DMS 273 (cell line): ENCODE measurements at regions not wholly inside any gene's neighbourhood (a gene's known extent, or its start where the extent isn't known, plus 50 kb on each side); places are given as distances from the start of the nearest gene placed in this dataset.

Source experiments
- DNase-seq: peaks from one replicate; lab custom pipeline; 2025; ENCODE audit not compliant: unreplicated experiment; lab: John Stamatoyannopoulos, UW

- DNase-seq = no peak
Observed at GRCh38 chr2:74036010-74036409, 51.3 kb downstream of the TET3 start.

DNA sequence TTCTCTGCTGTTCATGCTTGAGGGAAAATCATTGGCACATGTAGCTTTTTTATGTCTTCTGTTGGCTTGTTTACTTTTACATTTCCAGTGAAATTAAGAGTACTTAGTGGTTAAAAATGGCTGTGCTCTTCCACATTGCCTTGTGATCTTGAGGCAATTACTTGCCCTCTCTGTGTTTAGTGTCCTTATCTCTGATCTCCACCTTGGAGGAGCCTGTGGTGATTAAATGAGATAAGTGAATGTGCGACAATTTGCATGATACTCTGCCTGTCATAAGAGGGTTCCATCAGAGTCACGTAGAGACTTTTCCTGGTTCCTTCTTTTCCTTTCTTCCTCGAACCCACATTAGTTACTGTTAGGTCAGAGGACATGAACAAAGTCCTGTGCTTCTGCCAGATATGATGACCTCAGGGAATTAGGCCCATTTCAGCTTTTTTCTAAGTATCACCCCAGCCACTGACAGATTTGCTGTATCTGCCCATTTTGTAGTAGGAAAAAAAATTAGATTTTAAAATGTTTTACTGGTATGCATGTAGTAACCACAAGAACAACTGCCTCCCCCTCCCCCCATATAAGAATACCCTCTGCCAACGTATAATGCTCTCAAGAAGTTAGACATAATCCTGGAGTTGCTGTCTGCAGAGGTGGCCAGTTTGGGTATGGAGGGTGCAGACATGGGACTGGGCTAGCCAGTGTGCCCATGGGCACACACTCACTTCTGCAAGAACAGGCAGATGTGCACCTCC, 51.9 kb downstream of the TET3 start:
- DNase-seq = no peak

GRCh38 chr2:74037379-74037860, 52.7 kb downstream of the TET3 start:
- DNase-seq = no peak

DNA sequence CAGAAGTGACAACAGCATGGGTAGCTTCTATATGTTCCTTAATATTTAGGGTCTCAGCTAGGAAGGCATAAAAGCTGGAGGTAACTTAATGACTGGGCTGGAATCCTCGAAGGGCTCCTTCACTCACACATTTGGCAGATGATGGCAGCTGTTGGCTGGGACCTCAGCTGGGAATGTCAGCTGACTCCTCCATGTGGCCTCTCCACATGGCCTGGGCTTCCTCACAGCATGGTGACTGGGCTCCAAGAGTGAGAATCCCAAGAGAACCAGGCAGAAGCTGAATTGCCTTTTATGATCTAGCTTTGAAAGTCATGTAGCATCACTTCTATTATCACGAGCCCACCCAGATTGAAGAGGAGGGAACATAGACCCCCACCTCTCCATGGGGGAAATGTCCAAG, 54.9 kb downstream of the TET3 start:
- peak; percentile 69 for DNase-seq

DNA sequence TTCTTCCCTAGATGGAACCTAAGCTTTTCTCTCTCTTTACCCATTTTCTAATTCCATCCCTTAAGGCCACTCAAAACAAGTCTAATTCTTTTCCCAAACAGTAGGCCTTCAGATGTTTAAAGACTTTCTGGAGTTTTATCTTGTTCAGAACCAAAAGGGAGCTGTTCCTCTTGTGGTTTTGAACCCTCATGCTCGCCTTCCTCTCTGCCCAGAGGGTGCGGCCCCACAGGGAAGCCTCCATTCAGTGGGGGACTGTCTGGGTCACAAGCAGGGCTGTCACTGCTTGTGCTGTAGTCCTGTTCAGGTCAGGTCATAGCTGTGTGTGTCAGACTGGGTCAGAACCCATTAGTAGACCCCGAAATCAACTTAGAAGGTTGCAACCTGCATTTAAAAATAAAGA, 56.5 kb downstream of the TET3 start:
- DNase-seq = no peak

DNA sequence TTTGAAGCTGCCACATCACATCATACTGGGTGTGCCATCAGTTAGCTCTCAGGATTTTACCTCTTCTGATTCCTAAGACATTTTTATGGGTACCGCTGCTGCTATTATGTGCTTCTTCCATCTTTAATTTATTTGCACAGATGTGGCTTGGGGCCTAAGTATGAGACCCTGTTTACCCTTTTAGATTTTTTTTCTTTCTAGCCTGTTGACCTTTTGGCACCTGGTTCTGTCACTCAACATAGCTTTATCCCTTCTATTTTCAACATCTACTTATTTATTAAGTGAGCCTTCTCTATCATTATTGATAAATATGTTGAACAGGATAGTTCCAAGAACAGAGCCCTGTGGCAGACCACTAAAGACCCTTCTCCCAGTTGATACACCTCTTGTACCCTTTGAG, 57.0 kb downstream of the TET3 start:
- no peak for DNase-seq

DNA sequence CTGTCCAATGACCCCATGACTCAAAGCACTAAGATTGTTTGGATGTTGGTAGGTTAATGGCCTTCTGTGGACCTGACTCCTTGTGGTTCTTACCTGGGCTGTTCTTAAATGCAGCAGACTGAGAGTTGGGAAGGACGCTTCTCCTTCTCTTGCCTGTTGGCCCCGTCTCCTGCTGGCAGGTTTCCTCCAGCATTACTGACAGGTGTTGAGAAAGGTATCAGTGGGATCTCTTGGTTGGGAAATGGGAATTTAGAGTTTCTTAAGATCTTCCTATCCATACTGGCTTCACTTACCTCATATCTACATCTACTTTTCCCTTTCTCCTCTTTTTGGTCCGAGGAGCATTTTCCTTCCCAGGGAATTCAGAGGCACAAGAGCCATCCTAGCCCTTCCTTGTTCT, 57.9 kb downstream of the TET3 start:
- DNase-seq = no peak

- DNase-seq = no peak
Observed at GRCh38 chr2:74043345-74044329, 58.9 kb downstream of the TET3 start.

GRCh38 chr2:74044999-74045398, 60.3 kb downstream of the TET3 start:
- no peak for DNase-seq

GRCh38 chr2:74045454-74045853, 60.7 kb downstream of the TET3 start:
- no peak for DNase-seq

DNA sequence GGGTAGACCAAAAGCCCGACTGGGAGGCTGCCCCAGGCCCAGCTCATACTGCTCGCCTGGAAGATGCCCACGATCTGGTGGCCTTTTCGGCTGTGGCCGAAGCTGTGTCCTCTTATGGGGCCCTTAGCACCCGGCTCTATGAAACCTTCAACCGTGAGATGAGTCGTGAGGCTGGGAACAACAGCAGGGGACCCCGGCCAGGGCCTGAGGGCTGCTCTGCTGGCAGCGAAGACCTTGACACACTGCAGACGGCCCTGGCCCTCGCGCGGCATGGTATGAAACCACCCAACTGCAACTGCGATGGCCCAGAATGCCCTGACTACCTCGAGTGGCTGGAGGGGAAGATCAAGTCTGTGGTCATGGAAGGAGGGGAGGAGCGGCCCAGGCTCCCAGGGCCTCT, 61.7 kb downstream of the TET3 start:
- DNase-seq = no peak

- DNase-seq = no peak
Observed at GRCh38 chr2:74047152-74047551, 62.4 kb downstream of the TET3 start.

GRCh38 chr2:74048147-74048546, 63.4 kb downstream of the TET3 start:
- no peak for DNase-seq

DNA sequence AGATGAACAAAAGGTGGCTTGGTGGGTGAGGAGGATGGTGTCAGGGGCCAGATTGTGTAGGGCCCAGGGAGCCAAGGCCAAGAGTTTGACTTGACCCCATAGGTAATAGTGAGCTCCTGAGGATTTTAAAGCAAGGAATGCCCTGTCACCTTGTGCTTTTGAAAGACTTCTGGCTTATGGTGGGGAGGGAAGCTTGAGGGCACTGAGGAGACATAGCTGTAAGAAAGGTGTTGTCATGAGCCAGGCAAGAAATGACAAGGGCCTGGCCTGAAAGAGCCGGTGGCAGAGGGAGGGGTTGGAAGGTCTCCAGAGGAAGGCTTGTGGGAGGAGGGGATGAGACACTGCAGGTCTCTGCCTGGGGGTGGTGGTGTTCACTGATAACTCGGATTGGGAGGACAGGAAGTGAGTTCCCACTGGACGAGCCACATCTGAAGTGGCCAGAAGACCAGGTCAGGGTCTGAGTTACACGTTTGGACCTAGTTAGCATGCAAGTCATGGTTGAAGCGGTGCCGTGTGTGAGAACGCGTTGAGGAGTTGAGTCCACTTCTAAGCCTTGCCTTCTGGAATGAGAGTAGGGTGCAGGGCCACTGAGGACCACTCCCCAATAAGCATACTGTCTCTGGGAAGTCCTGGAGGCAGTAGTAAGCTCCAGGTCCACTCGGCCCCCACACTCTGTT, 64.3 kb downstream of the TET3 start:
- no peak for DNase-seq

GRCh38 chr2:74050151-74050550, 65.4 kb downstream of the TET3 start:
- no peak for DNase-seq

- peak; percentile 24 for DNase-seq
Observed at GRCh38 chr2:74051504-74051903, 66.8 kb downstream of the TET3 start.

DNA sequence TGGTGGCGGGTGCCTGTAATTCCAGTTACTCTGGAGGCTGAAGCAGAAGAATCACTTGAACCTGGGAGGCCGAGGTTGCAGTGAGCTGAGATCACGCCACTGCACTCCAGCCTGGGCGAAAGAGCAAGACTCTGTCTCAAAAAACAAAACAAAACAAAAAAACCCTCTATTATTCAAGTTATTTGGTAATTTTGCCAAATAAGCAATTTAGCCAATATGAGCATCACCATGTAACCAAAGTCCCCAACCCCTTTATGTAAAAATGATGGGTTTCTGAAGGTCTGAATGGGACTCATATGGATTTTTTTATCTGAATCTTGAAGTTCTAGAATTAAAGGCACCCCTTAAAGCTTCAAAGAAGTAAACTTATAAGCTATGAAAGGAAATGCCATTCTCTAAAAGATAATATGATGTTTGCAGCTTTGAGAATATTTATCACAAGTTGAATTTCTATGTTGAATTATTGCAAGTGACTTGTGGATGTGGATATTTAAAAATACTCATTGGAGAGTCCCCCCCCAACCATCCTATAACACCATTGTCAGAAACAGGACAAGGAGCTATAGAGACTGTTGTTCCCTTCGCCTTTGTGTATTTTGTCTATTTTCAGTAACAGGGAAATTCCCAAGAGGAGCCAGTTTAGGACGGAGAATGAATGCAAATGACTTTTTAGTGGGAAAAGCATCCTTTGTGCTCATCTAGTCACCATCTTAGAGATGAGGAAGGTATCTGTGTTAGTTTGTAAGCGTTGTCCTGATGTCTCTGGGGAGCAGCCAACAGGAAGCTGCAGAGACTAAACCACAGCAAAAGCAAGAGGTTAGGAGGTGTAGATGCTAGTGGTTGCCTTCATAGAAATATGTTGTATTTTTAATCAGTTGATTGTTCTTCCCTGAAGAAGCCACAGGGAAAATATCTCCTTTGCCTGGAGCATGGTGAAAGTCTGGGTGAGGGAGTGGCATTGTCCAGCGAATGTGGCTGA, 68.3 kb downstream of the TET3 start:
- no peak for DNase-seq

DNA sequence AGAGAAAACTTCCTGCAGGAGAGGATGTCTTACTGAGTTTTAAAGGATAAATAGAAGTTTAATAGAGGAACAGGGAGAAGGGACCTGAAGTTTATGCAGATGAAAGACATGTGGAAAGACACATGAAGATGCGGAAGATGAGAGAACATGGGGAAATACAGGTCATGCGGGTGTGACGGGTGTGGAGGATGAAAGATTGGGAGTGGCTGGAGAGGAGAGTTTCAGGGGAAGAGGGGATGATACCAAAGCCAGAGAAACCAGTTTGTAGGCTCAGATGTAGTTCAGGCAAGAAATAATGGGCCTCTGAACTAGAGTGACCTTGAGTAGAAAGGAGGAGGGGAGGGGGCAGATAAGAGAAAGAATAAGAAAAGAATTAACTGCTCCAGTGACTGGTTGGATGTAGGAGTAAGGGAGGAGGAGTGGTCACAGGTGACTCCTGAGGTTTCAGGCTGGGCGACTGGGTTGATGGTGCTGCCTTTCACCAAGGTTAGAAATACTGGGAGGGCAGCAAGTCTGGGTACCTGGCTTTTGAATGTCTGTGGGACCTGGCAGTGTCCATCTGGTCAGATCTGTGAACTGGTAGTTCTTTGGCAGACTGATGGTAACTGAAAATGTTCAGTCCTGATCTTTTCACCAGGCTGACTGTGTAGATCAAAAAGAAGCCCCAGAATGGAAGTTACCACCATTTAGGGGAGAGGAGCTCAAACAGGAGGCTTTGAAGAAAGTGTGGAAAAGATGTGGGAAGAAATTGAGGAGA, 69.4 kb downstream of the TET3 start:
- no peak for DNase-seq

GRCh38 chr2:74059137-74059775, 74.5 kb downstream of the TET3 start:
- DNase-seq = no peak
